ENCODE measurements at regions not wholly inside any gene's neighbourhood (a gene's known extent, or its start where the extent isn't known, plus 50 kb on each side); places are given as distances from the start of the nearest gene placed in this dataset.
A peak's percentile ranks its signal among the peaks of the same experiment; 100 is the strongest.
"Not testable (repeated sequence)": the region's sequence is repeated elsewhere in the genome, so short reads cannot be mapped to it uniquely, and the experiment has no call there.

DNA sequence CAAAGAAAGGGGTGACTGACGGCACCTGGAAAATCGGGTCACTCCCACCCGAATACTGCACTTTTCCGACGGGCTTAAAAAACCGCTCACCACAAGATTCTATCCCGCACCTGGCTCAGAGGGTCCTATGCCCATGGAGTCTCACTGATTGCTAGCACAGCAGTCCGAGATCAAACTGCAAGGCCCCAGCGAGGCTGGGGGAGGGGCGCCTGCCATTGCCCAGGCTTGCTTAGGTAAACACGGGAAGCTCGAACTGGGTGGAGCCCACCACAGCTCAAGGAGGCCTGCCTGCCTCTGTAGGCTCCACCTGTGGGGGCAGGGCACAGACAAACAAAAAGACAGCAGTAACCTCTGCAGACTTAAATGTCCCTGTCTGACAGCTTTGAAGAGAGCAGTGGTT, 327.0 kb upstream of the MEIS2 start:
- DNase-seq = not testable (repeated sequence)

DNA sequence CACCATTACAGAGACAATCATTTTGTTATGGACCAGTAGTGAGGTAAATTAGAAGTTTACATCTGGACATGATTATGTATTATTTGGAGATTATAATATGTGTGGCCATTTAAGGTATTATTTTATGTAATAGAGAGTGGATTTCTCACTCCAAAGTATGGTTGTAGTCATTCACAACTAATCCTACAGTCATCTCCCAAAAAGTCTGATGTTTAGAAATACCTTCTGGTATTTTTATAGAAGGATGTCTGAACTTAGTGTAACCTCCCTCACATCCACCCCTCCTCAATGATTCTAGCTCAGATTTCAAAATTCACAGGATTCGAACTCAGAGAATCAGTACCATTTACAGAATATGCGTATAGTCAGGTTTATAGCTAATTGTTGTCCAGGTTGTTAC, 346.6 kb upstream of the MEIS2 start:
- no peak for DNase-seq

DNA sequence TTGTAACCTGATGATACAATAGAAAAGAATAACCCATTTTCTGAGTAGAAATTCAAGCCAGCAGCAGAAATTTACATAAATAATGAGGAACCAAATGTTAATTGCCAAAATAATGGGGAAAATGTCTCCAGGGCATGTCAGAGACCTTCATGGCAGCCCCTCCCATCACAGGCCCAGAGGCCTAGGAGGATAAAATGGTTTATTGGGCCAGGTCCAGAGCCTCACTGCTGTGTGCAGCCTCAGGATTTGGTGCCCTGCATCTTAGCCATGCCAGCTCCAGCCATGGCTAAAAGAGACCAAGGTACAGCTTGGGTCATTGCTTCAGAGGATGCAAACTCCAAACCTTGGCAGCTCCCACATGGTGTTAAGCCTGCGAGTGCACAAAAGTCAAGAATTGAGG, 352.1 kb upstream of the MEIS2 start:
- no peak for DNase-seq

DNA sequence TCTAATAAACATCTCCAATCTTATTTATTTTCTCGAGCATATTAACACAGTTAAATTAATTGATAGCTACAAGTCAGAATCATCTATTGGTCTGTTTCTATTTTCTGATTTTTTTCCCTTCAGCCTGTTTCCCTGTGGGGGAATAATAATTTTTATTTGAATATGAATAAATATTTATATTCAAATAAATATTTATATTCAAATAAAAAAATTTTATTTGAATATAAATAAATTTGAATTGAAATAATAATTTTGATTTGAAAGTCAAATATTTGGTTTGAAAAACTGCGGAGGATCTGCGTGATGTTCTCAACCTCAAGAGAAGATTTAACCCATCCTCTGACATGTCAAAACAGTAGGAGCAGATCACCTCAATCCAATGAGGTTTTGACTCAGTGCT, 380.1 kb upstream of the MEIS2 start:
- DNase-seq = no peak

DNA sequence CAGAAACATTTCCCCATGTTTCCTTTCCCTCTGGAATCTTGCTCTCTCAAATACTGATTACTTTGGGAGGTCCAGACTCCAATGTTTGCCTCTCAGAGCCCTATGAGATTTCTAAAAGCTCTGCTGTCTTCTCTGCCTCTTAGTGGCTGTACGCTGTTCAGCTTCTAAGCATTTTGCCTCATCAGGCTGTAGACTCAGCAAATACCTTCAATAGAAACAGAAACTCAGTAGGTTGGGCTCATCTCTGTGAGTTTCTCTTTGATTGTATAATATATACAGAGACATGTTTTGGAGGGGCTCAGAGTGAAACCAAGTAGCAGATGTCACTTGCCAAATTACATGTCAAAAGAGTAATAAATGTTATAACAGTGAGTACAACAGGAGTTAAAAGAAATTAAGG, 380.8 kb upstream of the MEIS2 start:
- no peak for DNase-seq

DNA sequence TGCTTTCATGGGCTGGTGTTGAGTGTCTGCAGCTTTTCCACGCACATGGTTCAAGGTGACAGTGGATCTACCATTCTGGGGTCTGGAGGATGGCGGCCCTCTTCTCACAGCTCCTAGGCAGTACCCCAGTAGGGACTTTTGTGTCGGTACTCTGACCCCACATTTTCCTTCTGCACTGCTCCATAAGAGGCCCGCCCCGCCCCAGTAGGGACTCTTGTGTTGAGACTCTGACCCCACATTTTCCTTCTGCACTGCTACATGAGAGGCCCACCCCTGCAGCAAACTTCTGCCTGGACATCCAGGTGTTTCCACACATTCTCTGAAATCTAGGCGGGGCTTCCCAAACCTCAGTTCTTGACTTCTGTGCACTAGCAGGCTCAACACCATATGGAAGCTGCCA, 383.4 kb upstream of the MEIS2 start:
- DNase-seq = no peak

DNA sequence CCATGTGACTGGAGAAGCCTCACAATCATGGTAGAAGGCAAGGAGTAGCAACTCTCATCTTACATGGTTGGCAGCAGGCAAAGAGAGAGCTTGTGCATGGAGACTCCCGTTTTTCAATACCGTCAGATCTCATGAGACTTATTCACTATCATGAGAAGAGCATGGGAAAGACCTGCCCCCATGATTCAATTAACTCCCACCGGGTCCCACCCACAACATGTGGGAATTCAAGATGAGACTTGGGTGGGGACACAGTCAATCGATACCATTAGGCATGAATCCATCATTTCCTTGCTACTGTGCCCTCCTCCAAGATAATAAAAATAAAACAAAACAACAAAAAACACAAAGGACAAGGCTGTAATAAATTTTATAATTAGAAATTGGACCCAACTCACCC, 384.7 kb upstream of the MEIS2 start:
- no peak for DNase-seq

DNA sequence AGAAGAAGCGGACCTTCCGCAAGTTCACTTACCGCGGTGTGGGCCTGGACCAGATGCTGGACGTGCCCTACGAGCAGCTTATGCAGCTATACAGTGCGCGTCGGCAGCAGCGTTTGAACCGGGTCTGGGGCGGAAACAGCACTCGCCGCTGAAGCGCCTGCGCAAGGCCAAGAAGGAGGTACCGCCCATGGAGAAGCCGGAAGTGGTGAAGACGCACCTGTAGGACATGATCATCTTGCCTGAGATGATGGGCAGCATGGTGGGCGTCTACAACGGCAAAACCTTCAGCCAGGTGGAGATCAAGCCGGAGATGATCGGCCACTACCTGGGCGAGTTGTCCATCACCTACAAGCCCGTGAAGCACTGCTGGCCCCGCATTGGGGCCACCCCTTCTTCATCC, 390.4 kb upstream of the MEIS2 start:
- DNase-seq = no peak

DNA sequence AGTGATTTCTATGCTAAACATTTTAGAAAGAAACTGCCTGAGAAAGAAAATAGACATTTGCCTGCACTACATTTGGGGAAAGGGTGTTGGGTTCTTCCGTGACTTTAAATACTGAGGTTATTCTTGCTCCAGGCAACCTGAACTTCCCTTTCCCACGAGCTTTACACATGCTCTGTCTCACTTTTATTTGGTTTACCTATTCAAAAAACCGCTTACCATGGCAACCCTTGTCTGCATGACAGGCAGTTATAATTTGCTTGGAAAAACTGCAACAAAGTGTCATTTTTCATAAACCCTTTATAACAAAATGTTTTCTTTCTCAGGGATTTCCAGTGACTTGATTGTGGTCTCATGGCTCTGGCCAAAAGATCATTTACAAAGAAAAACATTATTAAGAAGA, 416.3 kb upstream of the MEIS2 start:
- DNase-seq = peak; percentile 26

DNA sequence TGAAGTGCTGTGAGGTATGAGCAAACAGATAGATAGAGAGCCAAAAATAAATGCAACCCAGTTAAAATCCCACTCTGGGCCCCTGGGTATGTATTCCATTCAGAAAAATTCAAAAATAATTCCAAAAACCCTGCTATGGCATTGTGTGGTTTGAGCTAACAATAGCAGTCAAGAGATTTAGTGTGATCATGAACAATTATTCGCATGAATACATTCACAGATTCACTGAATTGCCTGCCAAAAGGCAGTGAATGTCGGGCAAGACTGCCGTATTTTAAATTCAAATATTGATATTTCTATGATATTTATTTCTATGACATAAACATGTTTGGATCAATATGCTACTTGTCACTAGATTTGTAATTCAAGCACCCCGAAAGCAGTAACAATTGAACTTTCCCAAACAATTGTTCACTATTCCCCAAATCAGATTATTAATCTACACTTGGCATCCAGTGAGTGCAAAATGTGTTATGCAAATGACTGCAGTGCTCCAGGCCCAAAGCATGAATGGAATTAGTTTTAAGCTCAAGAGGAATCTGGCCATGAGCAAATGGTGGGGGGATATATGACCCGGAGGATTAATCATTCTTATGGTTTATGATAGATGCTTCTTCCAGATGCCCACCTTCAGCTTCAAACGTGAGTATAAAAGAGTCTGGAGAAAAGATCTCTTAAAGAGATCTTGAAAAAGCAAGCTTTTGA, 417.0 kb upstream of the MEIS2 start:
- peak; percentile 76 for DNase-seq

DNA sequence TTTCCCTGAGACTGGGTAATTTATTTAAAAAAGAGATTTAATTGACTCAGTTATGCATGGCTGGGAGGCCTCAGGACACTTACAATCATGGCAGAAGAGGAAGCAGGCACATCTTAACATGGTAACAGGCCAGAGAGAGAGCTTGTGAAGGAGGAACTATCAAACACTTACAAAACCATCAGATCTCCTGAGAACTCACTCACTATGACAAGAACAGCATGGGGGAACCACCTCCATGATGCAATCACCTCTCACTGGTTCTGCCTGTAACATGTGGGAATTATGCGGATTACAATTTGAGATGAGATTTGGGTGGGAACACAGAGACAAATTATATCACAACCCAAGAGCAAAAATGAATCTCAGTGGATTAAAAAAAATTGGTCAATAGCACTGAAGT, 416.0 kb upstream of the TMCO5A start:
- no peak for DNase-seq

DNA sequence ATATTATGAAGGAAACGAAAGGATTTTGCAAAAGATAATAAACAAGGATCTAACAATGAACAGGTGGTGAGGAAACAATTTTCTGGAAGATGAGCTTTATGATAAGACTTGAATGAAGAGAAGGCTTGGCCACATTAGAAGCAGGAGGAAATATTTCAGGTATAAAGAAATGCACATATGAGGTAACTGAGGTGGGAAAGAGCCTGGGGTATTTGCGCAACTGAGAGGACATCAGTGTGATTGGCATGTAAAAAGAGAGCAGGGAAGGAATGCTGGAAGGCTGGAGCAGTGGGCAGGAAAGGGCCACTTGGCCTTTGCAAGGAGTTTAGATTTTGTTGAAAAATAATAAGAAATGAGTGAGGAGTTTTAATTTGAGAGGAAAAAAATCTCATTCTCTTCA, 414.4 kb upstream of the TMCO5A start:
- DNase-seq = no peak

DNA sequence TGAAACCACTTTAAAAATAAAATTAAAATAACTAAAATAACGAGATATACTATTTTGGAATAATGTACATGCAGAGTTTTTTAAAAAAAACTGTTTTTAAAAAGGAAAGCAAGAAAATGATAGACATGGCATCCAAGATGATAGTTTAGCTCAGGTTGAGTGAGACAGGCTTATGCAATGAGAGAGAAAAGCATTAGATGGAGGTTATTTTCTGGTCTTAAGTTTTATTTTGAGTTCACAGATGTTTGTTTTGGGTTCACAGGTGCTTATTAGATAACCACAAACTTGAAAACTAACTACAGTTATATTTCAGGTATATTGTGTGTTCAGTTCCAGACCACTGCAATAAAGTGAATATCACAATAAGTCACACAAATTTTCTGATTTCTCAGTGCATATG, 413.6 kb upstream of the TMCO5A start:
- no peak for DNase-seq

DNA sequence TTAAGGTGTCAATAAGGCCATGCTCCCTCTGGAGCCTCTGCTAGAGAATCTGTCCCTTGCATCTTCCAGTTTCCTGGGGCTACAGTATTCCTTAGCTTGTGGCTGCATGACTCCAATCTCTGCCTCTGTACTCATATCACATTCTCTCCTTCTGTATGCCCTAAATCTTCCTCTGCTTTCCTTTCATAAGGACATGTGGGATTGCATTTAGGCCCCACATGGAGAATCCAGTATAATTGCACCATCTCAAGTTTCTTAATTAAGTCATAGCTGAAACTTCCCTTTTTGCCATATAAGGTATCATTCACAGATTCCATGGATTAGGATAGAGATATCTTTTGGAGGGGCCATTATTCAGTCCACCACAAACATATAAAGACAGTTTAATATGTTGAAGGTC, 409.8 kb upstream of the TMCO5A start:
- DNase-seq = no peak

DNA sequence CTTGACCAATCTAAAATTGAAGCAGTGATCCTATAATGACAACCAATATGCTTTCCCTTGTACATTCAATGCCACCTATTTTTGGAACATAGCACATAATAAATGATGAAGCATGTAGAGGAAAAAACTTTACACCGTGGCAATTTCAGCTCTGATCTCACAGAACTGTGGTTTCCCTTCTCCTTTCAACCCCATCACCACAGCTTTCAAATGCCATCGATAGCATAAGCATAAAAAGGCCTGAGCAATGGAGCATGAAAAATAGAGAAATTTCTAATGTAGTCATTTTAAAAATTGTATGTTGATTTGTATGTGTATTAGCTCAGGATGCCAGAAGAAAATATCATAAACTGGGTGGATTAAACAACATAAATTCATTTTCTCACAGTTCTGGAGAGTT, 406.0 kb upstream of the TMCO5A start:
- no peak for DNase-seq

DNA sequence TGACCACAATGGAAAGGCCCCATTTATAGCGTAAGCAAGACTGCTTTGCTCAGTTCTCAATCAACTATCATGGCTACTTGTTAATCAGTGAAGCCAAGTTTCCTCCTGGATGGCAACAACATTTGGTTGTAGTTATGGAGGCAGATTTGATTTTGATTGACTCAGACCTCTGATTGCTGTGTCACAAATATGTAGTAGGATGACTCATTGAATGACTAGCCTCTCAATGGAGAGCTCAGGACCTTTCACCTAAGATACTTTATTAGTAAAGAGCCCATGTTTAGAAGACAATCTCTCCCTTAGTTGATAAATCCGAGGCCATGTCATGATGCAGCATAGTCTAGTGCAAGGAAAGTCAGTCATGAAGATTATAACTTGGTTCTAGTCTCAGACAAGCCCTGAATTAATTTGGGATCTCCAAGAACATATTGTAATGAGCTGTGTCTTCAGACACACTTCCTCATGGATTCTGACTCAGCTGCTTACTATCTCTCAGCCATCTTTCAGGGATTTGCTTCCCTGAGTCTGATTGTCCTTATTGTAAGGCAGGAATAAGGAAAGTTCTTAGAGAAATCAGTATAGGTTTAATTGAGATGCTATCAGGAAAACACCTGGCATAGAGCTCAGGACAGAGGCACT, 397.4 kb upstream of the TMCO5A start:
- no peak for DNase-seq

DNA sequence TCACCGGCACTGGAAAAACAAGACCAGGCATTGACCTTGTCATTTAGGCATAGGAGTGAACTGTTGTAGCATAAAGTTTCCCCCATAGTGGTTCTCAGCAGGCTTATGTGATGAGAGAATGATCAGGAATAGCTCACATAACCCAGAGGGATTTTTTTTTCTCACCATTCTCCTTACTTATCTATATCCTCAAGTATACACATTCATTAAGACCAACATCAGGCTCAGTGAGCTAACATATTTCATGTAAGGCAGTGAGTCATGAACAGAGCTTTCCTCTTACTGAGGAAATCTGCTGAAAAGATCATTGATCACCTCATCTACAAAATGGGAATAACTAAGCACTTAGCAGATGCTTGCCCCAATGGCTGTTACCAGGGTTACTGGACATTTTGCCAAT, 396.6 kb upstream of the TMCO5A start:
- DNase-seq = no peak

DNA sequence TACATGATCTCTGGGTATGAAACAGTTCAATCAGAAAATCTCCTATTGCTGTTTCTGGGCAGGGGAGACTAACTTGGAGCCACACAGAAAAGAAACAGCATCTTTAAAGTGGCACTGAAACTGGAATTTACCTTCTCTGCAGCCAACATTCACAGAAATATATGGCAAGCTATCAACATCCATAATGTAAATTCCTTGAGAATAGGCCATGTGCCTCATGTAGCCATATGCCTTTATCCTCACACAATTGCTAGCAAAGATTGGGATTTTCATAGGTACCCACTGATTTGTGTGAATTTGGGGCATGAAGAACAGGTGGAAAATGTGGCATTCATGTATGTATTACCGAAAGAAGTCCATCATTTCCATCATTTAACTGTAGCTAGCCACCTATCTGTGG, 386.3 kb upstream of the TMCO5A start:
- no peak for DNase-seq

DNA sequence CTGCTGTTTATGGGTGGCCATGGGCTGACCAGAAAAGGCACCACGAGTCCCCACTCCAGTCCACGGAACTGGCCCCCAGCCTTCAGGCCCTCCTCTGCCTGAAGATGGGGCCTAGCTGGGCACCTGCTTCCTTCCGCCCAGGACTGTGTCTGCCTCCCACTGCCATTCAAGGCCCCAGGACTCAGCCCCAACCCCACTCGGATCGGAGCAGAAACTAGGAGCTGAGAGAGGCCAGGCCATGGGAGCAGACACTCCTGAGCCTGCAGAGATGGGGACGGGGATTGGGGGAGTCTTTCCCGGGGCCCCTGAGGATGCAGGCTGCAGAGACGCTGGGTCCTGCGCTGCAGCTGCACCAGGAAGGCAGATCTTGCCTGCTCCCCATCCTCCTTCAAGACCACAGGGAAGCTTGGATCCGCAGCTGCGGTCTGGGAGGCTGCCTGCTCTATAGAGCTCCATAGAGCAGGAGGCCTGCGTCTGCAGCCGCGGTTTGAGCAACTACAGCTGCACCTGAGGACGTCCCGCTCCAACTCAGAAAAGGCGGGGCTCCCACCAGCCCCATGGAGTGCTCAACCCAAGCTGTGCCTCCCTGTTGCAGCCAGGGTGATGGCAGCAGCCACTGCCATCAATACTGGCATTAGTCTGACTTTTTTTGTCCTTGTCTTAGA, 383.9 kb upstream of the TMCO5A start:
- DNase-seq = no peak

DNA sequence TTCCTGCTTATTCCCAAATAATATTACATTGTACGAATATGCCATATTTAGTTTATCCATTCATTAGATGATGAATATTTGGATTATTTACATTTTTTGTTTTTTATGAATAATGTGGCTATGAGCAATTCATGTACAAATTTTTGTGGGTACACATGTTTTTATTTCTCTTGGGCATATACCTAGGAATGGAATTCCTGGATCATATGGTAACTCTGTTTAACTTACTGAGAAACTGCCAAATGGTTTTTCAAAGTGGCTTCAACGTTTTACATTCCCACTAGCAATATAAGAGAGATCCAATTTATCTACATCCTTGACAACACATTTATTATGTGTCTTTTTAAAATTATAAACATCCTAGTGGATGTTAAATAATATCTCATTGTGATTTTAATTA, 362.0 kb upstream of the TMCO5A start:
- no peak for DNase-seq

DNA sequence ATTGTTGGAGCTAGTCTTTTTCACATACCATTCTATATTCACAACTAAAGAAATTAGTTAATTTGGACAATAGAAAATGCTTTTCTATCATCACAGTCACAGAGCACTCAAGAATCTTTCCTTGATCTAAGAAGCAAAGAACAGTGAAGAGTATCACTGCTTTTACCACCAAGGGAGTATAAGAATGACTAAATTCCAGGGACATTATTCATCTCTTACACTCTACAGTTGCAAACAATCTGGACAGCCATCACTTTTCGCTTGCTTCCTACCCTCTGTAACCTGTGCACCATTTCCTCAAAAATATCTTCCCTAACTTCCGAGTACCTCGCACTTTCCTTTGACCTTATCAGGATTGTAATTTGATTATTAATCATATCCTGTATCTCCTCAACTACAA, 359.5 kb upstream of the TMCO5A start:
- DNase-seq = no peak

DNA sequence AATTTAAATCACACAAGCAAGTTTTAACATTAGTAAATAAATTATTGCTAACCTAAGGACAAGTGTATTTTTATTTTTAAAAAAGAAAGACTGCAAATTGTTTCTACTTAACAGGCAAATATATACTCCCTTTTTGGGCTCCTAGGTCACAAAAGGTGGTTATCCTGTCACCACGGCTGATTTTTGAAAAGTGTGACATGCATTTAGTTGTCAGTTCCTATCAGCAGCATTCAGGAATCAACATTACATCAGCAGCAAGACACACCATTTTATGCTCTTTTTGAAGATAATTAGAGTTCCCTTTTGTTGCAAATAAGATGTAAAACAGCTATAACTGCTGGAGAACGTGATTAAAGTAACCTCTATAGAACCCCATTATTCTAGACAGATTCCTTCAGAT, 357.5 kb upstream of the TMCO5A start:
- DNase-seq = peak; percentile 28

DNA sequence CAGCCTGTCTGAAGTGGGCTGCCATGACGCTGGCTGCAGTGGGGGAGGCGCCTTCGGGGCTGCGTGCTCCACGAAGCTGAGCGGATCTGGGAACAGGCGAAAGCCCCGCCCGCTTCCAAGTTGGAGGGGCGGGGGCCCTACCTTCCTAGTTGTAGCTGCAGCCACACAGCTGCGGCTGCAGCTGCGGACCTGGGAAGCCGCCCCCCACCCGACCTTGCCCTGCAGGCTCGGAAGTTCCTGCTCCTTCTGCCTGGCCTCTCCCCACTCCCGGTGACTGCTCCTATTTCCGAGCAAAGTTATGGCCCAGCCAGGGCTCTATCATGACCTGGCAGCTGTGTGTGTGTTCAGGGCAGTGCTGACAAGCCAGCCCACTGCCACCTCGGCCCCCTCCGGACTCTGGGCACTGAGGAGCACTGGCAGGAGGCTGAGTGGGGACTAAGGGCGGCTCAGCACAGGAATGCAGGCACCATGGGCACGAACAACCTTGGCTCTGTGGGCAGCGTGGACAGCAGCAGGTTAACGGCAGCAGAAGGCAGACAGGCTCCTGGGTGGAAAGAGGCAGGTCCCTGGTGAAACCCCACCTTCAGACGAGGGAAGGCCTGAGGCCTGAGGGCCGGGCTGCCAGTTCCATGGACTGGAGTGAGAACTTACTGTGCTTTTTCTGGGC, 352.4 kb upstream of the TMCO5A start:
- no peak for DNase-seq

DNA sequence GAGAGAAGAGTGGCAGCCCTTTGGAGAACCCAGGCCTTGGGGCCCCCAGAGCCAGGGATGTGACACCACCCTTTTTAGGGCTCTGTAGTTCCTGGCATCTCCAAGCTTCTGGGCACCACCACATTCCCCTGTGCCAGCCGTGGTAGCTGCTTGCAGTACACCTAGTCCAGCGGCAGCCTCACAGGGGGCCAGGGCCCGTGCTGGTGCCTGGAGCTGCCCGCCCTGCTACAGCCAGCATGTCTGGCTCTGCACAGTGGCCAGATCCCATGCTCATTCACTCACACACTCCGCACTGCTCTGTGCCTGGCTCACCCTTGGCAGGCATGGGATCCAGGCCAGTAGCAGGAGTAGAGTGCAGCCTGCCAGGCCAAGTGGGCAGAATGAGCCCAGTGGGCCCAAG, 351.6 kb upstream of the TMCO5A start:
- DNase-seq = no peak

Measured in eye (tissue), 1 donor.